GM12878 (cell line): ENCODE measurements at regions not wholly inside any gene's neighbourhood (a gene's known extent, or its start where the extent isn't known, plus 50 kb on each side); places are given as distances from the start of the nearest gene placed in this dataset.

Source experiments
- ASH2L ChIP-seq: fragments of 300-600, 200-600 bp; sonication (generic); IDR thresholded peaks from 2 replicates; pipeline ENCODE4 v1.6.1; 2017; ENCODE audit warnings: low read depth, mild to moderate bottlenecking, borderline replicate concordance
- BHLHE40 ChIP-seq, 2 experiments: fragments of 450-650 bp in 1 of 2; IDR thresholded peaks; 2 replicates each; pipeline ENCODE4 v1.6.1; 2011 to 2017; ENCODE audit warnings: low read depth in 2 of 2, borderline replicate concordance in 1 of 2, improper control_type of control experiment in 1 of 2, low read length in 1 of 2, mild to moderate bottlenecking in 1 of 2
- POLR2A ChIP-seq: IDR thresholded peaks from 2 replicates; pipeline ENCODE4 v1.6.1; 2011; ENCODE audit warnings: low read depth, mild to moderate bottlenecking, low read length
- SMC3 ChIP-seq: IDR thresholded peaks from 2 replicates; pipeline ENCODE4 v1.6.1; 2011; ENCODE audit warnings: low read length, improper control_type of control experiment, borderline replicate concordance
- TF ChIP-seq, protein P1 (sequence below): fragments of 450-650 bp; formaldehyde crosslinking; IDR thresholded peaks from 2 replicates; pipeline ENCODE4 v1.4.0; 2022; ENCODE audit warnings: mild to moderate bottlenecking, moderate library complexity
- TF ChIP-seq, protein P2 (sequence below): IDR thresholded peaks from 2 replicates; pipeline ENCODE4 v1.6.1; 2012; ENCODE audit warnings: mild to moderate bottlenecking, low read depth, low read length

DNA sequence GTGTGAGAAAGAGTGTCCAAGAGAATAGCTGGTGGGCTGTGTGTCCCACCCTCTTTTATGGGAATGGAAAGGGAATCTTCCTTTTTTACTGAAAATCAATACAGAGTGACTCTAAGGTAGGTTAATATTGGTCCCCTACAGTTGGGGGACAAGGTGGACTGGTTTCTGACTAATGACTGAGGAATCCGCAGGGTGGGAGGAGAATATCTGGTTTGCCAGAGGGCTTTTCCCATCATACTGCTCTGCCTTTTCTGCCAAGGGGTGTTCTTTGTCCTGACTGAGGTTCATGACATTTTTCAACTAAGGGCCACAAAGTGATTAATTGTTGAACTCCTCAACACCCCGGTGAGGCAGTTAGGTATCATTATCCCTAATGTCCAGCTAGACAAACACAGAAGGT, 261.6 kb downstream of the SPATA18 start:
- TF ChIP-seq, protein P1, sequence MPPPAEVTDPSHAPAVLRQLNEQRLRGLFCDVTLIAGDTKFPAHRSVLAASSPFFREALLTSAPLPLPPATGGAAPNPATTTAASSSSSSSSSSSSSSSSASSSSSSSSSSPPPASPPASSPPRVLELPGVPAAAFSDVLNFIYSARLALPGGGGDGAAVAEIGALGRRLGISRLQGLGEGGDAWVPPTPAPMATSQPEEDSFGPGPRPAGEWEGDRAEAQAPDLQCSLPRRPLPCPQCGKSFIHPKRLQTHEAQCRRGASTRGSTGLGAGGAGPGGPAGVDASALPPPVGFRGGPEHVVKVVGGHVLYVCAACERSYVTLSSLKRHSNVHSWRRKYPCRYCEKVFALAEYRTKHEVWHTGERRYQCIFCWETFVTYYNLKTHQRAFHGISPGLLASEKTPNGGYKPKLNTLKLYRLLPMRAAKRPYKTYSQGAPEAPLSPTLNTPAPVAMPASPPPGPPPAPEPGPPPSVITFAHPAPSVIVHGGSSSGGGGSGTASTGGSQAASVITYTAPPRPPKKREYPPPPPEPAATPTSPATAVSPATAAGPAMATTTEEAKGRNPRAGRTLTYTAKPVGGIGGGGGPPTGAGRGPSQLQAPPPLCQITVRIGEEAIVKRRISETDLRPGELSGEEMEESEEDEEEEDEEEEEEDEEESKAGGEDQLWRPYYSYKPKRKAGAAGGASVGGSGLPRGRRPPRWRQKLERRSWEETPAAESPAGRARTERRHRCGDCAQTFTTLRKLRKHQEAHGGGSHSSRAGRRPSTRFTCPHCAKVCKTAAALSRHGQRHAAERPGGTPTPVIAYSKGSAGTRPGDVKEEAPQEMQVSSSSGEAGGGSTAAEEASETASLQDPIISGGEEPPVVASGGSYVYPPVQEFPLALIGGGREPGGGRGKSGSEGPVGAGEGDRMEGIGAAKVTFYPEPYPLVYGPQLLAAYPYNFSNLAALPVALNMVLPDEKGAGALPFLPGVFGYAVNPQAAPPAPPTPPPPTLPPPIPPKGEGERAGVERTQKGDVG (CRISPR knock-in tag): no peak
- TF ChIP-seq SMC3: no peak
- TF ChIP-seq, protein P2, sequence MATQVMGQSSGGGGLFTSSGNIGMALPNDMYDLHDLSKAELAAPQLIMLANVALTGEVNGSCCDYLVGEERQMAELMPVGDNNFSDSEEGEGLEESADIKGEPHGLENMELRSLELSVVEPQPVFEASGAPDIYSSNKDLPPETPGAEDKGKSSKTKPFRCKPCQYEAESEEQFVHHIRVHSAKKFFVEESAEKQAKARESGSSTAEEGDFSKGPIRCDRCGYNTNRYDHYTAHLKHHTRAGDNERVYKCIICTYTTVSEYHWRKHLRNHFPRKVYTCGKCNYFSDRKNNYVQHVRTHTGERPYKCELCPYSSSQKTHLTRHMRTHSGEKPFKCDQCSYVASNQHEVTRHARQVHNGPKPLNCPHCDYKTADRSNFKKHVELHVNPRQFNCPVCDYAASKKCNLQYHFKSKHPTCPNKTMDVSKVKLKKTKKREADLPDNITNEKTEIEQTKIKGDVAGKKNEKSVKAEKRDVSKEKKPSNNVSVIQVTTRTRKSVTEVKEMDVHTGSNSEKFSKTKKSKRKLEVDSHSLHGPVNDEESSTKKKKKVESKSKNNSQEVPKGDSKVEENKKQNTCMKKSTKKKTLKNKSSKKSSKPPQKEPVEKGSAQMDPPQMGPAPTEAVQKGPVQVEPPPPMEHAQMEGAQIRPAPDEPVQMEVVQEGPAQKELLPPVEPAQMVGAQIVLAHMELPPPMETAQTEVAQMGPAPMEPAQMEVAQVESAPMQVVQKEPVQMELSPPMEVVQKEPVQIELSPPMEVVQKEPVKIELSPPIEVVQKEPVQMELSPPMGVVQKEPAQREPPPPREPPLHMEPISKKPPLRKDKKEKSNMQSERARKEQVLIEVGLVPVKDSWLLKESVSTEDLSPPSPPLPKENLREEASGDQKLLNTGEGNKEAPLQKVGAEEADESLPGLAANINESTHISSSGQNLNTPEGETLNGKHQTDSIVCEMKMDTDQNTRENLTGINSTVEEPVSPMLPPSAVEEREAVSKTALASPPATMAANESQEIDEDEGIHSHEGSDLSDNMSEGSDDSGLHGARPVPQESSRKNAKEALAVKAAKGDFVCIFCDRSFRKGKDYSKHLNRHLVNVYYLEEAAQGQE: no peak
- TF ChIP-seq ASH2L: no peak
- no peak for TF ChIP-seq POLR2A
- TF ChIP-seq BHLHE40 (IDR thresholded peaks at IDR 0.05; ENCODE audit: borderline replicate concordance in 1 of 2, low read depth in 2 of 2, low read length in 1 of 2): no peak
